GM12891 (cell line): ENCODE measurements at regions not wholly inside any gene's neighbourhood (a gene's known extent, or its start where the extent isn't known, plus 50 kb on each side); places are given as distances from the start of the nearest gene placed in this dataset.

Experiments used
- POLR2A ChIP-seq: IDR thresholded peaks from 2 replicates; pipeline ENCODE4 v1.6.1; 2011; ENCODE audit warnings: low read depth, low read length, control low read depth
- POLR2AphosphoS5 ChIP-seq: IDR thresholded peaks from 2 replicates; pipeline ENCODE4 v1.6.1; 2011; ENCODE audit warnings: low read depth, low read length, control low read depth

- TF ChIP-seq POLR2AphosphoS5: no peak
- no peak for TF ChIP-seq POLR2A
These were observed 115.6 kb upstream of the B3GAT1 start for GRCh38 chr11:134527382-134528243.
